ENCODE measurements at regions not wholly inside any gene's neighbourhood (a gene's known extent, or its start where the extent isn't known, plus 50 kb on each side); places are given as distances from the start of the nearest gene placed in this dataset.

- no peak for TF ChIP-seq CTCF (IDR thresholded peaks at IDR 0.05; ENCODE audit: low read depth, low read length)
- H3K4me3 ChIP-seq (ENCODE audit: low read depth, low read length), result no peak overlapping the region
These were observed 791.6 kb downstream of the TRIML1 start for GRCh38 chr4:188930822-188931221.

- TF ChIP-seq CTCF (IDR thresholded peaks at IDR 0.05; ENCODE audit: low read depth, low read length), result no peak
These were observed 795.2 kb downstream of the TRIML1 start for GRCh38 chr4:188934320-188934962.

GRCh38 chr4:188941524-188942119 is 802.4 kb downstream of the TRIML1 start:
- H3K4me3 ChIP-seq (ENCODE audit: low read depth, low read length), result no peak overlapping the region
- no peak for TF ChIP-seq CTCF (IDR thresholded peaks at IDR 0.05; ENCODE audit: low read depth, low read length)

More at GRCh38 chr4:188934320-188934962, 795.2 kb downstream of the TRIML1 start:
- H3K4me3 ChIP-seq (ENCODE audit: low read depth, low read length), result no peak overlapping the region

- TF ChIP-seq CTCF (IDR thresholded peaks at IDR 0.05; ENCODE audit: low read depth, low read length), result no peak
- H3K4me3 ChIP-seq (ENCODE audit: low read depth, low read length), result no peak overlapping the region
These were observed 803.4 kb downstream of the TRIML1 start for GRCh38 chr4:188942606-188943005.

GRCh38 chr4:188949596-188949995 is 810.4 kb downstream of the TRIML1 start:
- TF ChIP-seq CTCF (IDR thresholded peaks at IDR 0.05; ENCODE audit: low read depth, low read length), result no peak
- no peak overlapping the region for H3K4me3 ChIP-seq (ENCODE audit: low read depth, low read length)

- no peak overlapping the region for H3K4me3 ChIP-seq (ENCODE audit: low read depth, low read length)
- TF ChIP-seq CTCF (IDR thresholded peaks at IDR 0.05; ENCODE audit: low read depth, low read length), result no peak
These were observed 815.8 kb downstream of the TRIML1 start for GRCh38 chr4:188955066-188955465.

GRCh38 chr4:188956566-188956965 is 817.3 kb downstream of the TRIML1 start:
- no peak for TF ChIP-seq CTCF (IDR thresholded peaks at IDR 0.05; ENCODE audit: low read depth, low read length)
- H3K4me3 ChIP-seq (ENCODE audit: low read depth, low read length), result no peak overlapping the region

All from WI38 (cell line).